Mesenchymal stem cell (in vitro differentiated cells and primary cell): ENCODE measurements at regions not wholly inside any gene's neighbourhood (a gene's known extent, or its start where the extent isn't known, plus 50 kb on each side); places are given as distances from the start of the nearest gene placed in this dataset.

Source experiments
- DNase-seq: peaks from one replicate; pipeline ENCODE4 v3.0.0-alpha.2; 2013
- H2AFZ ChIP-seq: one replicate; pipeline ENCODE4 v1.6.1; 2013; ENCODE audit warnings: low read depth, mild to moderate bottlenecking, control low read depth, inconsistent platforms, low read length, moderate library complexity
- H2AK5ac ChIP-seq: 2 replicates; pipeline ENCODE4 v1.6.1; 2013; ENCODE audit warnings: low read length, moderate library complexity, mild to moderate bottlenecking, inconsistent platforms; ENCODE audit not compliant: severe bottlenecking
- H2BK120ac ChIP-seq: one replicate; pipeline ENCODE4 v1.6.1; 2013; ENCODE audit warnings: low read depth, mild to moderate bottlenecking, inconsistent platforms, low read length, moderate library complexity
- H2BK12ac ChIP-seq, 2 experiments: one replicate each; pipeline ENCODE4 v1.6.1; 2013; ENCODE audit warnings: inconsistent platforms in 2 of 2, low read length in 2 of 2, mild to moderate bottlenecking in 2 of 2, moderate library complexity in 2 of 2, control low read depth in 1 of 2
- H2BK15ac ChIP-seq: one replicate; pipeline ENCODE4 v1.6.1; 2013; ENCODE audit warnings: mild to moderate bottlenecking, low read depth, inconsistent platforms; ENCODE audit not compliant: poor library complexity, severe bottlenecking
- H2BK5ac ChIP-seq: 2 replicates; pipeline ENCODE4 v1.6.1; 2013; ENCODE audit warnings: low read depth, mild to moderate bottlenecking, low read length, control low read depth, inconsistent platforms; ENCODE audit not compliant: poor library complexity, severe bottlenecking
- H3K14ac ChIP-seq, 2 experiments: one replicate each; pipeline ENCODE4 v1.6.1; 2013; ENCODE audit warnings: inconsistent platforms in 2 of 2, low read length in 2 of 2, control low read depth in 1 of 2, mild to moderate bottlenecking in 1 of 2, moderate library complexity in 1 of 2
- H3K18ac ChIP-seq, 2 experiments: one replicate each; pipeline ENCODE4 v1.6.1; 2013; ENCODE audit warnings: inconsistent platforms in 2 of 2, low read length in 2 of 2, control low read depth in 1 of 2, low read depth in 1 of 2, mild to moderate bottlenecking in 1 of 2
- H3K23ac ChIP-seq, 2 experiments: one replicate each; pipeline ENCODE4 v1.6.1; 2013; ENCODE audit warnings: inconsistent platforms in 2 of 2, low read length in 2 of 2, mild to moderate bottlenecking in 2 of 2, moderate library complexity in 2 of 2, control low read depth in 1 of 2
- H3K27ac ChIP-seq: 2 replicates; pipeline ENCODE4 v1.5.1; 2013; ENCODE audit warnings: mild to moderate bottlenecking, moderate library complexity, low read length, control low read depth, inconsistent platforms; ENCODE audit not compliant: poor library complexity, severe bottlenecking
- H3K27me3 ChIP-seq, 2 experiments: 2 replicates each; pipeline versions ENCODE4 v1.6.1 to v1.7.0; 2013; ENCODE audit warnings: low read length in 2 of 2, mild to moderate bottlenecking in 2 of 2, moderate library complexity in 2 of 2, control low read depth in 1 of 2, inconsistent platforms in 1 of 2; ENCODE audit not compliant: control insufficient read depth in 1 of 2, insufficient read depth in 1 of 2
- H3K36me3 ChIP-seq, 2 experiments: 2 replicates each; pipeline versions ENCODE4 v1.6.1 to v1.7.0; 2013; ENCODE audit warnings: low read length in 2 of 2, control low read depth in 1 of 2, inconsistent platforms in 1 of 2, low read depth in 1 of 2, mild to moderate bottlenecking in 1 of 2; ENCODE audit not compliant: insufficient read depth in 2 of 2, control insufficient read depth in 1 of 2
- H3K4ac ChIP-seq, 2 experiments: one replicate each; pipeline ENCODE4 v1.6.1; 2013; ENCODE audit warnings: inconsistent platforms in 2 of 2, low read length in 2 of 2, mild to moderate bottlenecking in 2 of 2, moderate library complexity in 2 of 2, control low read depth in 1 of 2, low read depth in 1 of 2
- H3K4me1 ChIP-seq: 2 replicates; pipeline ENCODE4 v1.6.1; 2013; ENCODE audit warnings: low read depth, low read length, control low read depth; ENCODE audit not compliant: control insufficient read depth, insufficient read depth
- H3K4me2 ChIP-seq: 2 replicates; pipeline ENCODE4 v1.6.1; 2013; ENCODE audit warnings: low read length, mild to moderate bottlenecking, inconsistent platforms; ENCODE audit not compliant: poor library complexity, severe bottlenecking
- H3K4me3 ChIP-seq, 2 experiments: 2 replicates each; pipeline versions ENCODE4 v1.5.1 to v1.7.0; 2013; ENCODE audit warnings: low read length in 2 of 2, mild to moderate bottlenecking in 2 of 2, control low read depth in 1 of 2, low read depth in 1 of 2; ENCODE audit not compliant: insufficient read depth in 1 of 2
- H3K79me1 ChIP-seq: replicated peaks from 2 replicates; pipeline ENCODE4 v1.6.1; 2013; ENCODE audit warnings: mild to moderate bottlenecking, control low read depth, low read length, inconsistent platforms; ENCODE audit not compliant: poor library complexity, severe bottlenecking
- H3K9ac ChIP-seq: 2 replicates; pipeline ENCODE4 v1.7.0; 2013; ENCODE audit warnings: mild to moderate bottlenecking, low read length, moderate library complexity
- H3K9me3 ChIP-seq: 2 replicates; pipeline ENCODE4 v1.7.0; 2013; ENCODE audit warnings: mild to moderate bottlenecking, low read length; ENCODE audit not compliant: control insufficient read depth
- H4K8ac ChIP-seq: one replicate; pipeline ENCODE4 v1.6.1; 2013; ENCODE audit warnings: inconsistent platforms, mild to moderate bottlenecking, low read length, moderate library complexity
- H4K91ac ChIP-seq: one replicate; pipeline ENCODE4 v1.6.1; 2013; ENCODE audit warnings: mild to moderate bottlenecking, low read length, inconsistent platforms
- WGBS: methylation state at CpG from one replicate; pipeline ENCODE4 v1.1.7; 2013; ENCODE audit warnings: mixed read lengths; 5-methylcytosine and 5-hydroxymethylcytosine counted together

GRCh38 chr3:181313335-181313734, 323.8 kb upstream of the DNAJC19 start:
- Histone ChIP-seq H2BK12ac (no peak overlapping the region), H2AFZ (no peak overlapping the region), H3K79me1 (no peaks in the 10 kb centered on the region), H3K14ac (no peak overlapping the region), H3K27me3 (peaks cover 0 to 17% of the 10 kb centered on the region in 2 experiments), H3K9ac (no peak overlapping the region), H4K91ac (no peak overlapping the region), H4K8ac (no peak overlapping the region), H2BK120ac (no peak overlapping the region), H3K18ac (no peak overlapping the region), H3K36me3 (no peaks in the 10 kb centered on the region), H3K4me3 (no peak overlapping the region), H3K23ac (no peak overlapping the region), H3K9me3 (no peaks in the 10 kb centered on the region), H3K4me2 (no peak overlapping the region), H3K4me1 (no peaks in the 10 kb centered on the region), H3K27ac (no peak overlapping the region), H3K4ac (no peak overlapping the region), H2AK5ac (no peak overlapping the region), H2BK15ac (no peak overlapping the region), H2BK5ac (no peak overlapping the region)
- DNase-seq, result no peak
- 16% methylated on average over 5 of the region's 5 CpGs for WGBS

GRCh38 chr3:181311186-181311585, 321.6 kb upstream of the DNAJC19 start:
- 93% methylated on average over 5 of the region's 6 CpGs for WGBS
- Histone ChIP-seq H3K23ac (no peak overlapping the region), H2BK120ac (no peak overlapping the region), H3K4me1 (no peaks in the 10 kb centered on the region), H4K8ac (no peak overlapping the region), H3K4me3 (no peak overlapping the region), H2BK12ac (no peak overlapping the region), H3K4me2 (no peak overlapping the region), H2BK15ac (no peak overlapping the region), H3K27me3 (peaks cover 0 to 21% of the 10 kb centered on the region in 2 experiments), H3K9me3 (no peaks in the 10 kb centered on the region), H2AFZ (no peak overlapping the region), H2BK5ac (no peak overlapping the region), H2AK5ac (no peak overlapping the region), H3K36me3 (no peaks in the 10 kb centered on the region), H3K18ac (no peak overlapping the region), H4K91ac (no peak overlapping the region), H3K9ac (no peak overlapping the region), H3K4ac (no peak overlapping the region), H3K79me1 (no peaks in the 10 kb centered on the region), H3K14ac (no peak overlapping the region), H3K27ac (no peak overlapping the region)
- DNase-seq, result no peak

DNA sequence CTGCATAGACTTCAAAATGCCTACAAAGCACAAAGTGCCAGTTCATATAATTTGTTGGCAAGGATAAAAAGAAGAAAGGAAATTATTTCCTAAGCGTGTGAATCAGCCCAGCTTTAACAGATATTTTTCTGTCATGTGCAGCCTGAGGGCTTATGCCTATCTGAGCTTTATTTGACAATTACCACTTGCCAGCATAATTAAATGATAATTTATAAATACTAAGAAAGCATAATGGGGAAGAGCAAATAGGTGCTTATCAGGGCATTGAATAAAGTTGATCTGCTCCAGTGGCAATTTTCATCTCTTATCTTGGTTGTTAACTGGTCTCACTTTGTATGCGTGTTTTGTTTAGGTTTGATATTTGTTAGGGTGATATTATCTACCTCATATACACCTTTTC, 313.4 kb upstream of the DNAJC19 start:
- DNase-seq, result no peak
- no peaks in the 10 kb centered on the region for H3K9me3 ChIP-seq
- H2BK120ac ChIP-seq, result no peak overlapping the region
- no peak overlapping the region for H4K91ac ChIP-seq
- no peak overlapping the region for H3K27ac ChIP-seq
- H3K23ac ChIP-seq, result no peak overlapping the region
- no peak overlapping the region for H3K4ac ChIP-seq
- no peak overlapping the region for H3K9ac ChIP-seq
- H2BK12ac ChIP-seq, result no peak overlapping the region
- H3K4me2 ChIP-seq, result no peak overlapping the region
- no peak overlapping the region for H3K14ac ChIP-seq
- no peak overlapping the region for H3K4me3 ChIP-seq
- H2AFZ ChIP-seq, result no peak overlapping the region
- peaks cover 0 to under 1% of the 10 kb centered on the region in 2 experiments for H3K27me3 ChIP-seq
- H2BK15ac ChIP-seq, result no peak overlapping the region
- H3K79me1 ChIP-seq, result no peaks in the 10 kb centered on the region
- WGBS, result 67% methylated on average over 1 of the region's 2 CpGs
- no peak overlapping the region for H2AK5ac ChIP-seq
- H2BK5ac ChIP-seq, result no peak overlapping the region
- no peaks in the 10 kb centered on the region for H3K4me1 ChIP-seq
- no peaks in the 10 kb centered on the region for H3K36me3 ChIP-seq
- no peak overlapping the region for H4K8ac ChIP-seq
- no peak overlapping the region for H3K18ac ChIP-seq

DNA sequence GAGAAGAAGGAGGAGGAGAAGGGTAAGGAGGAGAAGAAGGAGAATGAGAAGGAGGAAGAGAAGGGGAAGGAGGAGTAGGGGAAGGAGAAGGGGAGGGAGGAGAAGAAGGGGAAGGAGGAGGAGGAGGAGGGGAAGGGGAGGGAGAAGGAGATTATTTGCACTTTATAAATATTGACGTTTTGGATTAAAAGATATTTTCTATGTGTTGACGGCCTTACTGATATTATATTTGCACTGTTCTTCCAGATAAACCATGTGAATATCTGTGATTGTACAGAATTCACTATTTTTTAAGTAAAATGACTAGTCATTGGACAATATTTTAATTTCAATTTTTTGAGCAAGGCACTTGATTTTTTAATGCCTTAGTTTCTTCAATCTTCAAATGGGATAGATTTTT, 310.5 kb upstream of the DNAJC19 start:
- H3K27me3 ChIP-seq, result no peaks in the 10 kb centered on the region
- WGBS, result 80% methylated on average over 1 of the region's 2 CpGs

More for the DNA sequence above, 310.5 kb upstream of the DNAJC19 start:
- Histone ChIP-seq H2BK5ac (no peak overlapping the region), H4K8ac (no peak overlapping the region), H3K9me3 (no peaks in the 10 kb centered on the region), H4K91ac (no peak overlapping the region), H2AK5ac (no peak overlapping the region), H2BK120ac (no peak overlapping the region), H3K4me3 (no peak overlapping the region), H3K36me3 (no peaks in the 10 kb centered on the region), H2BK12ac (no peak overlapping the region), H2AFZ (no peak overlapping the region), H3K14ac (no peak overlapping the region), H3K4me1 (no peaks in the 10 kb centered on the region), H3K18ac (no peak overlapping the region), H3K9ac (no peak overlapping the region), H3K4ac (no peak overlapping the region), H3K23ac (no peak overlapping the region), H3K79me1 (no peaks in the 10 kb centered on the region), H2BK15ac (no peak overlapping the region), H3K4me2 (no peak overlapping the region), H3K27ac (no peak overlapping the region)
- no peak for DNase-seq
